ENCODE measurements at regions not wholly inside any gene's neighbourhood (a gene's known extent, or its start where the extent isn't known, plus 50 kb on each side); places are given as distances from the start of the nearest gene placed in this dataset.
"Not testable (repeated sequence)": the region's sequence is repeated elsewhere in the genome, so short reads cannot be mapped to it uniquely, and the experiment has no call there.

GRCh38 chrX:90848595-90848994, 586.0 kb upstream of the PABPC5 start:
- H3K4me1 ChIP-seq (ENCODE audit: insufficient read depth, low read length, poor library complexity, severe bottlenecking); H3K9me2 ChIP-seq (ENCODE audit: insufficient read depth, low read length); DNase-seq (ENCODE audit: low spot score); POLR2A ChIA-PET; H3K27ac ChIP-seq (ENCODE audit: low read depth, low read length, poor library complexity, severe bottlenecking); H4K20me1 ChIP-seq (ENCODE audit: insufficient read depth, low read length); BruUV-seq (replicated peaks); H3K79me2 ChIP-seq (ENCODE audit: insufficient read depth, low read depth, low read length); H3K36me3 ChIP-seq (ENCODE audit: insufficient read depth, low read length); H3K9me3 ChIP-seq (ENCODE audit: low read length); H3K4me2 ChIP-seq (ENCODE audit: low read length); H3K4me3 ChIP-seq (ENCODE audit: low read depth, low read length, poor library complexity, severe bottlenecking); intact Hi-C loops (cut with micrococcal nuclease; ENCODE audit: unreplicated experiment); H2AFZ ChIP-seq (ENCODE audit: low read length); CTCF ChIA-PET (ENCODE audit: unreplicated experiment): not testable (repeated sequence)

GRCh38 chrX:90883479-90883878, 551.2 kb upstream of the PABPC5 start:
- Histone ChIP-seq H3K4me3 (ENCODE audit: low read depth, low read length, poor library complexity, severe bottlenecking) (no peak overlapping the region), H3K4me1 (ENCODE audit: insufficient read depth, low read length, poor library complexity, severe bottlenecking) (no peaks in the 10 kb centered on the region), H3K9me3 (ENCODE audit: low read length) (no peaks in the 10 kb centered on the region), H3K79me2 (ENCODE audit: insufficient read depth, low read depth, low read length) (no peaks in the 10 kb centered on the region), H4K20me1 (ENCODE audit: insufficient read depth, low read length) (no peaks in the 10 kb centered on the region), H3K27ac (ENCODE audit: low read depth, low read length, poor library complexity, severe bottlenecking) (no peak overlapping the region), H2AFZ (ENCODE audit: low read length) (no peak overlapping the region), H3K4me2 (ENCODE audit: low read length) (no peak overlapping the region), H3K9me2 (ENCODE audit: insufficient read depth, low read length) (no peaks in the 10 kb centered on the region), H3K36me3 (ENCODE audit: insufficient read depth, low read length) (no peaks in the 10 kb centered on the region)
- CTCF ChIA-PET (ENCODE audit: unreplicated experiment): no interaction called here
- DNase-seq (ENCODE audit: low spot score): no peak
- TF ChIP-seq CTCF (conservative IDR thresholded peaks at IDR 0.05; ENCODE audit: low read length) (no peak), EZH2phosphoT487 (IDR thresholded peaks at IDR 0.05; ENCODE audit: borderline replicate concordance, low read depth, low read length) (no peak)
- POLR2A ChIA-PET: no interaction called here
- no TSS peak for BruUV-seq (replicated peaks)
- intact Hi-C loops (cut with micrococcal nuclease; ENCODE audit: unreplicated experiment): no loop called here

GRCh38 chrX:90914816-90915215, 519.8 kb upstream of the PABPC5 start:
- POLR2A ChIA-PET; H2AFZ ChIP-seq (ENCODE audit: low read length); H3K27ac ChIP-seq (ENCODE audit: low read depth, low read length, poor library complexity, severe bottlenecking); H4K20me1 ChIP-seq (ENCODE audit: insufficient read depth, low read length); CTCF ChIA-PET (ENCODE audit: unreplicated experiment); DNase-seq (ENCODE audit: low spot score); H3K4me1 ChIP-seq (ENCODE audit: insufficient read depth, low read length, poor library complexity, severe bottlenecking); H3K9me3 ChIP-seq (ENCODE audit: low read length); H3K36me3 ChIP-seq (ENCODE audit: insufficient read depth, low read length); BruUV-seq (replicated peaks); H3K9me2 ChIP-seq (ENCODE audit: insufficient read depth, low read length); H3K4me3 ChIP-seq (ENCODE audit: low read depth, low read length, poor library complexity, severe bottlenecking); intact Hi-C loops (cut with micrococcal nuclease; ENCODE audit: unreplicated experiment); H3K4me2 ChIP-seq (ENCODE audit: low read length); H3K79me2 ChIP-seq (ENCODE audit: insufficient read depth, low read depth, low read length): not testable (repeated sequence)

GRCh38 chrX:90946870-90947269, 487.8 kb upstream of the PABPC5 start:
- H3K4me3 ChIP-seq (ENCODE audit: low read depth, low read length, poor library complexity, severe bottlenecking); H3K79me2 ChIP-seq (ENCODE audit: insufficient read depth, low read depth, low read length); POLR2A ChIA-PET; BruUV-seq (replicated peaks); CTCF ChIA-PET (ENCODE audit: unreplicated experiment); intact Hi-C loops (cut with micrococcal nuclease; ENCODE audit: unreplicated experiment); H3K27ac ChIP-seq (ENCODE audit: low read depth, low read length, poor library complexity, severe bottlenecking); H3K36me3 ChIP-seq (ENCODE audit: insufficient read depth, low read length); DNase-seq (ENCODE audit: low spot score); H3K4me2 ChIP-seq (ENCODE audit: low read length); H4K20me1 ChIP-seq (ENCODE audit: insufficient read depth, low read length); H3K9me3 ChIP-seq (ENCODE audit: low read length); H3K9me2 ChIP-seq (ENCODE audit: insufficient read depth, low read length); H3K4me1 ChIP-seq (ENCODE audit: insufficient read depth, low read length, poor library complexity, severe bottlenecking); H2AFZ ChIP-seq (ENCODE audit: low read length): not testable (repeated sequence)

- H3K27ac ChIP-seq (ENCODE audit: low read depth, low read length, poor library complexity, severe bottlenecking); BruUV-seq (replicated peaks); H2AFZ ChIP-seq (ENCODE audit: low read length); POLR2A ChIA-PET; H3K9me2 ChIP-seq (ENCODE audit: insufficient read depth, low read length); H3K9me3 ChIP-seq (ENCODE audit: low read length); DNase-seq (ENCODE audit: low spot score); H3K36me3 ChIP-seq (ENCODE audit: insufficient read depth, low read length); intact Hi-C loops (cut with micrococcal nuclease; ENCODE audit: unreplicated experiment); H3K4me1 ChIP-seq (ENCODE audit: insufficient read depth, low read length, poor library complexity, severe bottlenecking); CTCF ChIA-PET (ENCODE audit: unreplicated experiment); H3K79me2 ChIP-seq (ENCODE audit: insufficient read depth, low read depth, low read length); H3K4me3 ChIP-seq (ENCODE audit: low read depth, low read length, poor library complexity, severe bottlenecking); H4K20me1 ChIP-seq (ENCODE audit: insufficient read depth, low read length); H3K4me2 ChIP-seq (ENCODE audit: low read length): not testable (repeated sequence)
Observed at GRCh38 chrX:90995191-90995590, 439.4 kb upstream of the PABPC5 start.

GRCh38 chrX:91018111-91018510, 416.5 kb upstream of the PABPC5 start:
- POLR2A ChIA-PET; H3K9me3 ChIP-seq (ENCODE audit: low read length); DNase-seq (ENCODE audit: low spot score); BruUV-seq (replicated peaks); H3K4me2 ChIP-seq (ENCODE audit: low read length); CTCF ChIA-PET (ENCODE audit: unreplicated experiment); intact Hi-C loops (cut with micrococcal nuclease; ENCODE audit: unreplicated experiment); H3K9me2 ChIP-seq (ENCODE audit: insufficient read depth, low read length); H3K79me2 ChIP-seq (ENCODE audit: insufficient read depth, low read depth, low read length); H4K20me1 ChIP-seq (ENCODE audit: insufficient read depth, low read length); H2AFZ ChIP-seq (ENCODE audit: low read length); H3K4me1 ChIP-seq (ENCODE audit: insufficient read depth, low read length, poor library complexity, severe bottlenecking); H3K36me3 ChIP-seq (ENCODE audit: insufficient read depth, low read length); H3K27ac ChIP-seq (ENCODE audit: low read depth, low read length, poor library complexity, severe bottlenecking); H3K4me3 ChIP-seq (ENCODE audit: low read depth, low read length, poor library complexity, severe bottlenecking): not testable (repeated sequence)
